IMR-90 (cell line): ENCODE measurements at regions not wholly inside any gene's neighbourhood (a gene's known extent, or its start where the extent isn't known, plus 50 kb on each side); places are given as distances from the start of the nearest gene placed in this dataset.

ENCODE experiments used
- BHLHE40 ChIP-seq: fragments of 150-350 bp; IDR thresholded peaks from 2 replicates; pipeline ENCODE4 v1.6.1; 2016; ENCODE audit warnings: mild to moderate bottlenecking, low read depth, low read length
- CHD1 ChIP-seq: IDR thresholded peaks from 2 replicates; pipeline ENCODE4 v1.6.1; 2012; ENCODE audit warnings: low read depth, low read length, improper control_type of control experiment
- MAZ ChIP-seq: IDR thresholded peaks from 2 replicates; pipeline ENCODE4 v1.6.1; 2012; ENCODE audit warnings: low read depth, mild to moderate bottlenecking, low read length, improper control_type of control experiment, moderate library complexity, borderline replicate concordance
- POLR2A ChIP-seq: IDR thresholded peaks from 2 replicates; pipeline ENCODE4 v1.6.1; 2012; ENCODE audit warnings: mild to moderate bottlenecking, low read depth, low read length
- RAD21 ChIP-seq: IDR thresholded peaks from 2 replicates; pipeline ENCODE4 v1.6.1; 2012; ENCODE audit warnings: low read length, improper control_type of control experiment
- RCOR1 ChIP-seq: IDR thresholded peaks from 2 replicates; pipeline ENCODE4 v1.6.1; 2012; ENCODE audit warnings: mild to moderate bottlenecking, low read length, improper control_type of control experiment; ENCODE audit not compliant: insufficient replicate concordance
- RFX5 ChIP-seq: IDR thresholded peaks from 2 replicates; pipeline ENCODE4 v1.8.0; 2012; ENCODE audit warnings: low read depth, mild to moderate bottlenecking, low read length, moderate library complexity
- SMC3 ChIP-seq: fragments of 150-350 bp; IDR thresholded peaks from 2 replicates; pipeline ENCODE4 v1.6.1; 2016; ENCODE audit warnings: low read depth, mild to moderate bottlenecking, antibody characterized with exemption, low read length, moderate library complexity
- TF ChIP-seq, protein P1 (sequence below): conservative IDR thresholded peaks from 2 replicates; pipeline ENCODE4 v1.5.1; 2012; ENCODE audit warnings: mild to moderate bottlenecking, low read depth, low read length, improper control_type of control experiment
- TF ChIP-seq, protein P2 (sequence below): fragments of 150-350 bp; IDR thresholded peaks from 2 replicates; pipeline ENCODE4 v1.6.1; 2017; ENCODE audit warnings: mild to moderate bottlenecking, antibody characterized with exemption, low read length, low read depth

DNA sequence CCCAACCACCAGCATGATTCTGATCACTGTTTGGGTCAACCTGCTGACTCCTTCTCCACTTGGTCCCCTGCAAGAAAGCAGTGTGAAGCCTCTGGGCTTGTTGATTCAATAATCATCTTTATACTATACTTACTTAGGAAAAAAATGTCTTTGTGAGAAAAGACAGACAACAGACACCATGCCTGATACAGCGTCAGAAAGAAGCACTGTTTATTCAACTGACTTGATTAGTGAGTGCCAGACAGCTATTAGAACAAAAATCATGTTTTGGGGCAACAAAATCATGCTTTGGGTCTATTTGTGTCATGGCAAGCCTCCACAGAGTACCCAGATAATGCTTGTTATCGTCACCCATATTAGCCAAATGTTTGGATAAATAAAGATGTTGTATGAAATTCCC lies 58.7 kb upstream of the ATL2 start:
- TF ChIP-seq BHLHE40, result no peak
- no peak for TF ChIP-seq RFX5
- no peak for TF ChIP-seq RAD21
- no peak for TF ChIP-seq SMC3
- TF ChIP-seq MAZ, result no peak
- TF ChIP-seq, protein P1, sequence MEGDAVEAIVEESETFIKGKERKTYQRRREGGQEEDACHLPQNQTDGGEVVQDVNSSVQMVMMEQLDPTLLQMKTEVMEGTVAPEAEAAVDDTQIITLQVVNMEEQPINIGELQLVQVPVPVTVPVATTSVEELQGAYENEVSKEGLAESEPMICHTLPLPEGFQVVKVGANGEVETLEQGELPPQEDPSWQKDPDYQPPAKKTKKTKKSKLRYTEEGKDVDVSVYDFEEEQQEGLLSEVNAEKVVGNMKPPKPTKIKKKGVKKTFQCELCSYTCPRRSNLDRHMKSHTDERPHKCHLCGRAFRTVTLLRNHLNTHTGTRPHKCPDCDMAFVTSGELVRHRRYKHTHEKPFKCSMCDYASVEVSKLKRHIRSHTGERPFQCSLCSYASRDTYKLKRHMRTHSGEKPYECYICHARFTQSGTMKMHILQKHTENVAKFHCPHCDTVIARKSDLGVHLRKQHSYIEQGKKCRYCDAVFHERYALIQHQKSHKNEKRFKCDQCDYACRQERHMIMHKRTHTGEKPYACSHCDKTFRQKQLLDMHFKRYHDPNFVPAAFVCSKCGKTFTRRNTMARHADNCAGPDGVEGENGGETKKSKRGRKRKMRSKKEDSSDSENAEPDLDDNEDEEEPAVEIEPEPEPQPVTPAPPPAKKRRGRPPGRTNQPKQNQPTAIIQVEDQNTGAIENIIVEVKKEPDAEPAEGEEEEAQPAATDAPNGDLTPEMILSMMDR, result no peak
- TF ChIP-seq POLR2A, result no peak
- no peak for TF ChIP-seq CHD1
- TF ChIP-seq, protein P2, sequence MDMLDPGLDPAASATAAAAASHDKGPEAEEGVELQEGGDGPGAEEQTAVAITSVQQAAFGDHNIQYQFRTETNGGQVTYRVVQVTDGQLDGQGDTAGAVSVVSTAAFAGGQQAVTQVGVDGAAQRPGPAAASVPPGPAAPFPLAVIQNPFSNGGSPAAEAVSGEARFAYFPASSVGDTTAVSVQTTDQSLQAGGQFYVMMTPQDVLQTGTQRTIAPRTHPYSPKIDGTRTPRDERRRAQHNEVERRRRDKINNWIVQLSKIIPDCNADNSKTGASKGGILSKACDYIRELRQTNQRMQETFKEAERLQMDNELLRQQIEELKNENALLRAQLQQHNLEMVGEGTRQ, result no peak
- no peak for TF ChIP-seq RCOR1
